ENCODE measurements at regions not wholly inside any gene's neighbourhood (a gene's known extent, or its start where the extent isn't known, plus 50 kb on each side); places are given as distances from the start of the nearest gene placed in this dataset.

DNA sequence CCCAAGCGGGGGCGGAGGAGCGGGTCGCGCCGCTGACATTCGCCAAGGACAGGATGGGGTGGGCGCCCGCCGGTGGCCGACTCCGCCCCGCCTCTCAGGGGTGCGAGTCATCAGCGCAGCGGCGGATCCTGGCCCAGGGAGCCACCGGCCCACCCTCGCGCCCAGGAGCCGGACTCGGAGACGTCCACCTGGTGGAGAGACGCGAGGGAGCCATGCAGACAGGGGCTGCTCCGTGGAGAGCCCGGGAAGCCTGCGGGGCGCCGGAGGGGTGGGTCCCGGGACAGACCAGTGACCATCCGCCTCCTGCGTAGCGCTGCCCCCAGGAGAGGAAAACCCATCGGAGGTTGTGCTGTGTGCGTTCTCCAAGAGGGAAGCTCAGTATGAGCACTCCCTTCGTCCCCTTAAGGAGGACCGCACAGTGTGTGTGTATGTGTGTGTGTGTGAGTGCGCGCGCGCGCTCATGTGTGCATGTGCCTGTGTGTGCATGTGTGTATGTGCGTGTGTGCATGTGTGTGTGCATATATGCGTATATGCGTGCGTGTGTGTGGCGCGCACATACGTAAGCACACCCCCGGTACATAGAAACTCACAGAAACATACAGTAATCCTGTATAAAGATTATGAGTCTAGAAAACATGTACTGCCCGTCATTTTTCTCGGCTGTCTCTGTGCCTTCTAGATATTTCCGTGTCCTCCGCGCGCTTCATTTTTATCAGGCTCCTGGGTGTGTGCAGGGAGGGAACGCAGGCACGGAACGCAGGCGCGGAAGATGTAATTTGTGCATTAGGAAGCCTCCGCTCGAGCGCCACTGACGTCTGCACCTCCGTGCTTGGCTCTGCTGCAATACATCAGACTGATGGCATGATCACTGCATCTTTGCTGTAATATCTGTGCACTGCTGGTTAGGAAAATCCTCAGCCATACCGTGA is 158.9 kb downstream of the TBXT start:
- H4K20me1 ChIP-seq (ENCODE audit: insufficient read depth, low read length): no peaks in the 10 kb centered on the region
- H3K4me2 ChIP-seq (ENCODE audit: insufficient read depth, low read length): peak overlapping the region; percentile 98
- no peaks in the 10 kb centered on the region for H3K36me3 ChIP-seq (ENCODE audit: insufficient read depth, low read length)
- H3K27ac ChIP-seq (ENCODE audit: low read depth, low read length): peak overlapping the region; percentile 42
- no peaks in the 10 kb centered on the region for H3K9me3 ChIP-seq (ENCODE audit: low read depth, low read length)
- no peaks in the 10 kb centered on the region for H3K27me3 ChIP-seq (ENCODE audit: insufficient read depth, low read length)
- DNase-seq (ENCODE audit: insufficient read length, low spot score, missing footprints): peak; percentile 86
- no peaks in the 10 kb centered on the region for H3K79me2 ChIP-seq (ENCODE audit: insufficient read depth, low read length)
- peak overlapping the region; percentile 68 for H3K4me3 ChIP-seq (ENCODE audit: insufficient read depth, low read length)
- TF ChIP-seq, protein P1, sequence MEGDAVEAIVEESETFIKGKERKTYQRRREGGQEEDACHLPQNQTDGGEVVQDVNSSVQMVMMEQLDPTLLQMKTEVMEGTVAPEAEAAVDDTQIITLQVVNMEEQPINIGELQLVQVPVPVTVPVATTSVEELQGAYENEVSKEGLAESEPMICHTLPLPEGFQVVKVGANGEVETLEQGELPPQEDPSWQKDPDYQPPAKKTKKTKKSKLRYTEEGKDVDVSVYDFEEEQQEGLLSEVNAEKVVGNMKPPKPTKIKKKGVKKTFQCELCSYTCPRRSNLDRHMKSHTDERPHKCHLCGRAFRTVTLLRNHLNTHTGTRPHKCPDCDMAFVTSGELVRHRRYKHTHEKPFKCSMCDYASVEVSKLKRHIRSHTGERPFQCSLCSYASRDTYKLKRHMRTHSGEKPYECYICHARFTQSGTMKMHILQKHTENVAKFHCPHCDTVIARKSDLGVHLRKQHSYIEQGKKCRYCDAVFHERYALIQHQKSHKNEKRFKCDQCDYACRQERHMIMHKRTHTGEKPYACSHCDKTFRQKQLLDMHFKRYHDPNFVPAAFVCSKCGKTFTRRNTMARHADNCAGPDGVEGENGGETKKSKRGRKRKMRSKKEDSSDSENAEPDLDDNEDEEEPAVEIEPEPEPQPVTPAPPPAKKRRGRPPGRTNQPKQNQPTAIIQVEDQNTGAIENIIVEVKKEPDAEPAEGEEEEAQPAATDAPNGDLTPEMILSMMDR (IDR thresholded peaks at IDR 0.05; ENCODE audit: extremely low read depth, low read depth, low read length): no peak
- H3K4me1 ChIP-seq (ENCODE audit: insufficient read depth, low read length): peaks cover 37% of the 10 kb centered on the region
- peak overlapping the region; percentile 84 for H2AFZ ChIP-seq (ENCODE audit: low read length)

DNA sequence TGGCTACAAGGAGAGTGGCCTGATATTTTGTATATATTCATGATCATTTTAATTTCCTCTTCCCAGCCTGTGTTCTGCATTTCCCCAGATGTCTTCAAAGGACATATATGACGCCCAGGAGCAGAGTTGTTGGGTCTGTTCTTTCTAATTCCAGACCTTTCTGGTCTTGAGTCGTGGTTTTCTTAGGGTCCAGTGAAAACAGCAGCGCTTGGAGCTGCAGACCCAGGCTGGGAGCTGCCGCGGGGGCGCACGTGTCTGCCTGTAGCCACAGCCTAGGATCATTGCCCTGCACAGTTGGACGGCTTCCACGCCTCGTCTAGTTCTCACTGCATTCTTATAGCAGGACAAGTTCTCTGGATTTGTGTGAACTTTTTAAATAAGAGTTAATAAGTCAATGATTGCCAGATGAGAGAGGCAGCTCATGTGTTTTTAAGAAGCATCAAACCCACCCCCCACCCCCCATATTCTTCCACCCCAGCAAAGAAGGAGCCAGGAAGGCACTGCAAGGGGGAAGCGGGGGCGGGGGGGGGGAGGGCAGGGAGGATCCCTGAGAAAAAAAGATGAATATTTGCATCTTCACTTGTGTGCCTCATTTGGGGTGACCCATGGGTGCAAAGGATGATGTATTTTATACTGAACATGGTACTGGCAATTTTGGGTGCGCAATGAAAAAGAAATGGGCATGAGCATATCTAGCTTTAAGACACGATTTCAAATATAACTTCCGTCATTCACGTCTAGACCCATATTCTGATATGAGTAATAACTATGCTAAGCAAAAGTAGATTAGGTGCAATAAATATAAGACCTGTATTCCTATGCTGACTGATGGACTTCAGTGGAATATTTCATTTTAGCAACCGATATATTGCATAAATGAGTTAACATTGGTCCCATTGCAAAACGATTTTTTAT is 160.0 kb downstream of the TBXT start:
- DNase-seq (ENCODE audit: insufficient read length, low spot score, missing footprints): peak; percentile 77

DNA sequence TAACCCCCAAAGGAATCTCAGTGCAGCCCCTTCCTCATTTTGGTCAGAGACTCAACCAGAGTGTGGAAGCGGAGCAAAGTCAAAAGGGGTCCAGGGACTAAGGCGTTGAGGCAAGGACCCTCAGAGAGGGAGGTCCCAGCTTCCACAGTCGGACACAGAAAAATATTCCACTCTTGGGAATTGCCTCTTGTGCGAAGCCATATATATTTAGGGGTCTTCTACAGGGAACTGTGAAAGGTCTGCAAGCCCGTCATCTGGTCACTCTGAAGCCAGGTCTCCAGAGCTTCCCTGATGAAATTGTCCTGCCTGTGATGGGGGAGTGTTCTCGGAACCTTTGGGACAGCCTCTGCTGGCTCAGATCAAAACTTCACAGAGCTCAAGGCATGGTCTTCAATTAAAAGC is 160.8 kb downstream of the TBXT start:
- TF ChIP-seq, protein P1 (IDR thresholded peaks at IDR 0.05; ENCODE audit: extremely low read depth, low read depth, low read length): no peak
- H3K4me2 ChIP-seq (ENCODE audit: insufficient read depth, low read length): peak overlapping the region; percentile 98
- H3K9me3 ChIP-seq (ENCODE audit: low read depth, low read length): no peaks in the 10 kb centered on the region
- no peak overlapping the region for H2AFZ ChIP-seq (ENCODE audit: low read length)
- H3K27me3 ChIP-seq (ENCODE audit: insufficient read depth, low read length): no peaks in the 10 kb centered on the region
- no peaks in the 10 kb centered on the region for H3K79me2 ChIP-seq (ENCODE audit: insufficient read depth, low read length)
- DNase-seq (ENCODE audit: insufficient read length, low spot score, missing footprints): no peak
- H3K4me3 ChIP-seq (ENCODE audit: insufficient read depth, low read length): peak overlapping the region; percentile 70
- no peaks in the 10 kb centered on the region for H3K36me3 ChIP-seq (ENCODE audit: insufficient read depth, low read length)
- H3K27ac ChIP-seq (ENCODE audit: low read depth, low read length): peak overlapping the region; percentile 95
- H3K4me1 ChIP-seq (ENCODE audit: insufficient read depth, low read length): peaks cover 37% of the 10 kb centered on the region
- H4K20me1 ChIP-seq (ENCODE audit: insufficient read depth, low read length): no peaks in the 10 kb centered on the region

More for the DNA sequence above, 160.0 kb downstream of the TBXT start:
- Histone ChIP-seq H2AFZ (ENCODE audit: low read length) (peak overlapping the region; percentile 84), H3K9me3 (ENCODE audit: low read depth, low read length) (no peaks in the 10 kb centered on the region), H3K36me3 (ENCODE audit: insufficient read depth, low read length) (no peaks in the 10 kb centered on the region), H4K20me1 (ENCODE audit: insufficient read depth, low read length) (no peaks in the 10 kb centered on the region), H3K4me3 (ENCODE audit: insufficient read depth, low read length) (peak overlapping the region; percentile 70), H3K27me3 (ENCODE audit: insufficient read depth, low read length) (no peaks in the 10 kb centered on the region), H3K4me1 (ENCODE audit: insufficient read depth, low read length) (peaks cover 37% of the 10 kb centered on the region), H3K79me2 (ENCODE audit: insufficient read depth, low read length) (no peaks in the 10 kb centered on the region), H3K4me2 (ENCODE audit: insufficient read depth, low read length) (peak overlapping the region; percentile 98), H3K27ac (ENCODE audit: low read depth, low read length) (peak overlapping the region; percentile 95)
- TF ChIP-seq, protein P1 (IDR thresholded peaks at IDR 0.05; ENCODE audit: extremely low read depth, low read depth, low read length): no peak

Measured in osteoblast (primary cell).